ENCODE measurements at regions not wholly inside any gene's neighbourhood (a gene's known extent, or its start where the extent isn't known, plus 50 kb on each side); places are given as distances from the start of the nearest gene placed in this dataset.

DNA sequence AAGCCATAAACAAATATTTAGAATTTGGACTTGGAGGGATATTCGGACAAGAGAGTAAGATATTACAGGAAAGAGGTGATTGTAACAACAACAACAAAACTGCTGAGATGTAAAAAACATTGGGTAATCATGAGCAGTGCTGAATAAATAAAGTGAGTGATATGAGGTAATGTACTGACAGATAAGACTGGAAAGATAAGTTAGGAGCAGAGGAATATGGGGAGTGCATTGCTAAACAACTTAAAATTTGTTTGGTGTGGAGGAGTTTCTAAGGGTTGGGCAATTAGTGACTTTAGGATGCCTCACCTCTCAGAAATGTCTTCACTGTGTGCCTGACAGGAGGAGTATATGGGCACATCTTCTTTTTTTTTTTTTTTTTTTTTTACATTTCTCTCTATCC, 637.8 kb upstream of the GRIA3 start:
- TF ChIP-seq POLR2A (IDR thresholded peaks at IDR 0.05), result no peak
- no peak for TF ChIP-seq CTCF (IDR thresholded peaks at IDR 0.05 in 8 of 11, conservative IDR thresholded peaks at IDR 0.05 in 3 of 11)

Data from spleen (tissue), 7 donors.